HCT116 (cell line): ENCODE measurements at regions not wholly inside any gene's neighbourhood (a gene's known extent, or its start where the extent isn't known, plus 50 kb on each side); places are given as distances from the start of the nearest gene placed in this dataset.

Experiments
- ATAC-seq: fragments of 200-7000 bp; cut with Tn5 transposase; 2 replicates; pipeline ENCODE4 v1.9.1; 2020; ENCODE audit warnings: mild to moderate bottlenecking, moderate library complexity
- BruUV-seq: library from RNA; stranded (reverse); fragments of 400-500 nt; replicated peaks from 2 replicates; lab custom pipeline; 2021; lab: Mats Ljungman, UMichigan
- CTCF ChIA-PET: fragments of 300-600 bp; sonication (Branson Sonifier 250); formaldehyde crosslinking; loops from one replicate; lab custom pipeline; 2021; ENCODE audit warnings: antibody characterized with exemption; lab: Charles Lee
- POLR2A ChIA-PET: fragments of 300-600, 350-600 bp; sonication (Branson Sonifier 250); formaldehyde crosslinking; loops from one replicate; lab custom pipeline; 2021; ENCODE audit warnings: antibody characterized with exemption; lab: Charles Lee
- RAD21 ChIA-PET, 2 experiments: fragments of 300-600 bp; sonication (Branson Sonifier 250); formaldehyde crosslinking; loops; one replicate each; lab custom pipeline; 2023; ENCODE audit warnings: low total read pairs in 2 of 2; ENCODE audit not compliant: uncharacterized antibody in 2 of 2, unreplicated experiment in 2 of 2, low non-redundant PET in 1 of 2; lab: Charles Lee
- DNase-seq: peaks from one replicate; pipeline ENCODE4 v3.0.0-alpha.2; 2010; ENCODE audit warnings: low read depth, low spot score
- H2AFZ ChIP-seq: fragments of 200-600 bp; shearing (Covaris generic), sonication (generic); 2 replicates; pipeline ENCODE4 v1.6.1; 2017; ENCODE audit warnings: low read depth, mixed run types, mixed read lengths, antibody characterized with exemption, low read length; ENCODE audit not compliant: poor library complexity, severe bottlenecking
- H3K27ac ChIP-seq: 2 replicates; pipeline ENCODE4 v1.5.1; 2012; ENCODE audit warnings: low read depth, low read length
- H3K27me3 ChIP-seq: fragments of 200-600 bp; sonication (generic); 2 replicates; pipeline ENCODE4 v1.6.1; 2016; ENCODE audit warnings: mixed run types, low read length, mixed read lengths; ENCODE audit not compliant: insufficient read depth
- H3K36me3 ChIP-seq, 2 experiments: fragments of 200-500 bp in 1 of 2; fragments of 200-600 bp in 1 of 2; sonication (Bioruptor generic) in 1 of 2; sonication (generic) in 1 of 2; 2 replicates each; pipeline versions ENCODE4 v1.5.1 to v1.6.1; 2014 to 2016; ENCODE audit warnings: low read length in 2 of 2, inconsistent platforms in 1 of 2, mixed read lengths in 1 of 2, mixed run types in 1 of 2; ENCODE audit not compliant: insufficient read depth in 2 of 2, control insufficient read depth in 1 of 2
- H3K4me1 ChIP-seq, 2 experiments: fragments of 200-600 bp in 1 of 2; sonication (generic) in 1 of 2; 2 replicates each; pipeline versions ENCODE4 v1.5.1 to v1.6.1; 2012 to 2017; ENCODE audit warnings: low read length in 2 of 2, inconsistent platforms in 1 of 2, mild to moderate bottlenecking in 1 of 2, mixed read lengths in 1 of 2, mixed run types in 1 of 2, moderate library complexity in 1 of 2; ENCODE audit not compliant: insufficient read depth in 2 of 2, control insufficient read depth in 1 of 2
- H3K4me2 ChIP-seq: fragments of 200-600 bp; sonication (generic); 2 replicates; pipeline ENCODE4 v1.6.1; 2017; ENCODE audit warnings: mixed run types, low read length, mixed read lengths
- H3K4me3 ChIP-seq, 2 experiments: fragments of 200-600 bp in 1 of 2; sonication (generic) in 1 of 2; replicated peaks in 1 of 2; 2 replicates each; pipeline ENCODE4 v1.5.1; 2011 to 2016; ENCODE audit warnings: low read length in 2 of 2, control low read depth in 1 of 2, low read depth in 1 of 2, mild to moderate bottlenecking in 1 of 2, mixed read lengths in 1 of 2, mixed run types in 1 of 2
- H3K79me2 ChIP-seq: fragments of 200-600 bp; sonication (generic); 2 replicates; pipeline ENCODE4 v1.6.1; 2017; ENCODE audit warnings: mild to moderate bottlenecking, mixed run types, low read length, moderate library complexity, mixed read lengths; ENCODE audit not compliant: insufficient read depth
- H3K9ac ChIP-seq: fragments of 200-600 bp; sonication (generic); 2 replicates; pipeline ENCODE4 v1.6.1; 2016; ENCODE audit warnings: low read length, mixed read lengths
- H3K9me2 ChIP-seq: fragments of 200-600 bp; sonication (generic), shearing (Covaris generic); 2 replicates; pipeline ENCODE4 v1.6.1; 2017; ENCODE audit warnings: mixed run types, mild to moderate bottlenecking, moderate library complexity; ENCODE audit not compliant: insufficient read depth
- H3K9me3 ChIP-seq, 2 experiments: fragments of 200-500 bp in 1 of 2; fragments of 200-600 bp in 1 of 2; sonication (Bioruptor generic) in 1 of 2; sonication (generic) in 1 of 2; 2 replicates each; pipeline ENCODE4 v1.6.1; 2014 to 2017; ENCODE audit warnings: low read length in 2 of 2, mixed read lengths in 2 of 2, inconsistent platforms in 1 of 2, low read depth in 1 of 2, mild to moderate bottlenecking in 1 of 2, mixed run types in 1 of 2, moderate library complexity in 1 of 2; ENCODE audit not compliant: control insufficient read depth in 1 of 2, insufficient read depth in 1 of 2
- H4K20me1 ChIP-seq: fragments of 200-600 bp; sonication (generic), shearing (Covaris generic); 2 replicates; pipeline ENCODE4 v1.6.1; 2017; ENCODE audit warnings: mixed run types, mild to moderate bottlenecking, moderate library complexity; ENCODE audit not compliant: insufficient read depth
- CEBPB ChIP-seq: IDR thresholded peaks from 2 replicates; pipeline ENCODE4 v1.6.1; 2012; ENCODE audit warnings: low read depth
- EGR1 ChIP-seq: IDR thresholded peaks from 2 replicates; pipeline ENCODE4 v1.6.1; 2012; ENCODE audit warnings: low read depth
- EZH2phosphoT487 ChIP-seq: fragments of 200-600 bp; IDR thresholded peaks from 2 replicates; pipeline ENCODE4 v1.6.1; 2018; ENCODE audit warnings: antibody characterized with exemption, borderline replicate concordance
- FOSL1 ChIP-seq: IDR thresholded peaks from 2 replicates; pipeline ENCODE4 v1.6.1; 2012; ENCODE audit warnings: low read depth
- JUND ChIP-seq: IDR thresholded peaks from 2 replicates; pipeline ENCODE4 v1.6.1; 2012
- MAX ChIP-seq: IDR thresholded peaks from 2 replicates; pipeline ENCODE4 v1.6.1; 2012
- POLR2A ChIP-seq: IDR thresholded peaks from 2 replicates; pipeline ENCODE4 v1.7.0; 2011; ENCODE audit warnings: borderline replicate concordance; ENCODE audit not compliant: insufficient read depth, insufficient read length; ENCODE audit errors: extremely low read depth
- RAD21 ChIP-seq: IDR thresholded peaks from 2 replicates; pipeline ENCODE4 v1.6.1; 2012; ENCODE audit warnings: low read depth, mild to moderate bottlenecking
- REST ChIP-seq: IDR thresholded peaks from 2 replicates; pipeline ENCODE4 v1.6.1; 2012; ENCODE audit warnings: low read depth
- SIN3A ChIP-seq: IDR thresholded peaks from 2 replicates; pipeline ENCODE4 v1.6.1; 2012; ENCODE audit warnings: low read depth
- SP1 ChIP-seq: IDR thresholded peaks from 2 replicates; pipeline ENCODE4 v1.6.1; 2012; ENCODE audit warnings: low read depth
- TCF7L2 ChIP-seq: IDR thresholded peaks from 2 replicates; pipeline ENCODE4 v1.7.0; 2011; ENCODE audit warnings: borderline replicate concordance, inconsistent platforms; ENCODE audit not compliant: insufficient read depth, insufficient read length; ENCODE audit errors: extremely low read depth
- YY1 ChIP-seq: IDR thresholded peaks from 2 replicates; pipeline ENCODE4 v1.6.1; 2011; ENCODE audit warnings: low read length, low read depth, moderate library complexity, mild to moderate bottlenecking; ENCODE audit not compliant: insufficient replicate concordance; ENCODE audit errors: extremely low read depth
- ZNF274 ChIP-seq: fragments of 200-500 bp; sonication (Bioruptor generic); IDR thresholded peaks from 2 replicates; pipeline ENCODE4 v1.6.1; 2014; ENCODE audit warnings: mild to moderate bottlenecking, low read depth, low read length, inconsistent platforms
- intact Hi-C: fragments of 100-400 bp; cut with micrococcal nuclease; formaldehyde crosslinking; loops from 2 replicates; pipeline ENCODE4 v1.10.0; 2022
- TF ChIP-seq, protein P1 (sequence below): IDR thresholded peaks from 2 replicates; pipeline ENCODE4 v1.6.1; 2011; ENCODE audit warnings: mild to moderate bottlenecking, low read length, moderate library complexity; ENCODE audit not compliant: insufficient replicate concordance; ENCODE audit errors: extremely low read depth
- TF ChIP-seq, protein P2 (sequence below): IDR thresholded peaks from 2 replicates; pipeline ENCODE4 v1.6.1; 2012

GRCh38 chr2:128981353-128981752, 662.7 kb upstream of the HS6ST1 start:
- no peaks in the 10 kb centered on the region for H3K79me2 ChIP-seq
- CTCF ChIA-PET: no interaction called here
- no peaks in the 10 kb centered on the region for H3K9me2 ChIP-seq
- intact Hi-C loops: no loop called here
- peaks cover 35% of the 10 kb centered on the region for H3K27me3 ChIP-seq
- no peak for ATAC-seq
- POLR2A ChIA-PET: no interaction called here
- H3K9me3 ChIP-seq: no peaks in the 10 kb centered on the region
- H2AFZ ChIP-seq: no peak overlapping the region
- no peaks in the 10 kb centered on the region for H3K36me3 ChIP-seq
- no peak overlapping the region for H3K4me3 ChIP-seq
- TF ChIP-seq, protein P1, sequence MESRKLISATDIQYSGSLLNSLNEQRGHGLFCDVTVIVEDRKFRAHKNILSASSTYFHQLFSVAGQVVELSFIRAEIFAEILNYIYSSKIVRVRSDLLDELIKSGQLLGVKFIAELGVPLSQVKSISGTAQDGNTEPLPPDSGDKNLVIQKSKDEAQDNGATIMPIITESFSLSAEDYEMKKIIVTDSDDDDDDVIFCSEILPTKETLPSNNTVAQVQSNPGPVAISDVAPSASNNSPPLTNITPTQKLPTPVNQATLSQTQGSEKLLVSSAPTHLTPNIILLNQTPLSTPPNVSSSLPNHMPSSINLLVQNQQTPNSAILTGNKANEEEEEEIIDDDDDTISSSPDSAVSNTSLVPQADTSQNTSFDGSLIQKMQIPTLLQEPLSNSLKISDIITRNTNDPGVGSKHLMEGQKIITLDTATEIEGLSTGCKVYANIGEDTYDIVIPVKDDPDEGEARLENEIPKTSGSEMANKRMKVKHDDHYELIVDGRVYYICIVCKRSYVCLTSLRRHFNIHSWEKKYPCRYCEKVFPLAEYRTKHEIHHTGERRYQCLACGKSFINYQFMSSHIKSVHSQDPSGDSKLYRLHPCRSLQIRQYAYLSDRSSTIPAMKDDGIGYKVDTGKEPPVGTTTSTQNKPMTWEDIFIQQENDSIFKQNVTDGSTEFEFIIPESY: no peak
- TF ChIP-seq YY1 (no peak), SP1 (no peak), JUND (no peak), RAD21 (no peak), EZH2phosphoT487 (no peak)
- TF ChIP-seq, protein P2, sequence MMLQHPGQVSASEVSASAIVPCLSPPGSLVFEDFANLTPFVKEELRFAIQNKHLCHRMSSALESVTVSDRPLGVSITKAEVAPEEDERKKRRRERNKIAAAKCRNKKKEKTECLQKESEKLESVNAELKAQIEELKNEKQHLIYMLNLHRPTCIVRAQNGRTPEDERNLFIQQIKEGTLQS: no peak
- TF ChIP-seq, all 23 proteins: peak for 0
- Histone ChIP-seq H3K9ac (no peak overlapping the region), H4K20me1 (no peaks in the 10 kb centered on the region), H3K27ac (no peak overlapping the region), H3K4me1 (no peaks in the 10 kb centered on the region), H3K4me2 (no peak overlapping the region)
- RAD21 ChIA-PET: no interaction called here
- BruUV-seq: no TSS peak
- no peak for DNase-seq

GRCh38 chr2:128982001-128982400, 663.3 kb upstream of the HS6ST1 start:
- no TSS peak for BruUV-seq
- Histone ChIP-seq H3K4me1 (no peaks in the 10 kb centered on the region), H3K36me3 (no peaks in the 10 kb centered on the region), H3K4me3 (no peak overlapping the region), H3K79me2 (no peaks in the 10 kb centered on the region), H3K27ac (no peak overlapping the region), H3K27me3 (peaks cover 42% of the 10 kb centered on the region), H3K9me3 (no peaks in the 10 kb centered on the region), H3K4me2 (no peak overlapping the region), H3K9me2 (no peaks in the 10 kb centered on the region), H4K20me1 (no peaks in the 10 kb centered on the region), H3K9ac (no peak overlapping the region), H2AFZ (no peak overlapping the region)
- ATAC-seq (no peak), DNase-seq (no peak)
- intact Hi-C loops: no loop called here
- ChIA-PET CTCF (no interaction called here), RAD21 (no interaction called here), POLR2A (no interaction called here)
- TF ChIP-seq SIN3A (no peak), RAD21 (no peak), ZNF274 (no peak), FOSL1 (no peak), EGR1 (no peak), POLR2A (no peak), MAX (no peak), EZH2phosphoT487 (no peak), REST (no peak), CEBPB (no peak), TCF7L2 (no peak)
- TF ChIP-seq, protein P2: no peak
